ENCODE measurements at regions not wholly inside any gene's neighbourhood (a gene's known extent, or its start where the extent isn't known, plus 50 kb on each side); places are given as distances from the start of the nearest gene placed in this dataset.
A peak's percentile ranks its signal among the peaks of the same experiment; 100 is the strongest.

DNA sequence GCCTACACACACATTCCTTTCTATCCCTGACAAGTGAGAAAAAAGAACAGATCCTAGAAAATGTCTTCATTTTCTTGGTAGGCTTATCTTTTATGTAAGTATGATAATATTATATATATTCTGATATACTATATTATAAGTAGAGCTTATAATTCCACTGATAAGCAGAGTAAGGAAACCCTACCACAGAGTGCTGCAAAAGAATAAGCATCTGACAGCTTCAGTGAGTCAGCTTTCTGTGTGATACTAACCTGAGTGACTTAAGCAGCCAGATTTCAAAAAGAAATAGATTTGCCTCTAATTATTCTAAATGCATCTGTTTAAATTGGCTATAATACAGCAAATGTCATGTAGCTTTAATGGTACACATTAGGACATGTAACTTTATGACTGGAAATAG, 656.0 kb downstream of the MCTP2 start:
- Histone ChIP-seq H3K27me3 (ENCODE audit: control insufficient read depth, insufficient read depth, low read length) (no peaks in the 10 kb centered on the region), H3K36me3 (ENCODE audit: control insufficient read depth, insufficient read depth, low read length) (no peaks in the 10 kb centered on the region), H3K4me3 (ENCODE audit: low read depth, low read length) (no peak overlapping the region)
- DNase-seq (ENCODE audit: low read depth) (peak; percentile 53), FAIRE-seq (no peak)
- TF ChIP-seq CTCF (IDR thresholded peaks at IDR 0.05; ENCODE audit: insufficient read depth, low read length, severe bottlenecking): no peak

- no peaks in the 10 kb centered on the region for H3K27me3 ChIP-seq (ENCODE audit: control insufficient read depth, insufficient read depth, low read length)
- no peak for FAIRE-seq
- TF ChIP-seq CTCF (IDR thresholded peaks at IDR 0.05; ENCODE audit: insufficient read depth, low read length, severe bottlenecking): no peak
- DNase-seq (ENCODE audit: low read depth): no peak
- H3K4me3 ChIP-seq (ENCODE audit: low read depth, low read length): no peak overlapping the region
- no peaks in the 10 kb centered on the region for H3K36me3 ChIP-seq (ENCODE audit: control insufficient read depth, insufficient read depth, low read length)
These were observed 657.8 kb downstream of the MCTP2 start for GRCh38 chr15:94889153-94889552.

GRCh38 chr15:94893091-94893490, 661.7 kb downstream of the MCTP2 start:
- TF ChIP-seq CTCF (IDR thresholded peaks at IDR 0.05; ENCODE audit: insufficient read depth, low read length, severe bottlenecking): no peak
- H3K4me3 ChIP-seq (ENCODE audit: low read depth, low read length): no peak overlapping the region
- H3K27me3 ChIP-seq (ENCODE audit: control insufficient read depth, insufficient read depth, low read length): no peaks in the 10 kb centered on the region
- DNase-seq (ENCODE audit: low read depth): no peak
- no peak for FAIRE-seq
- no peaks in the 10 kb centered on the region for H3K36me3 ChIP-seq (ENCODE audit: control insufficient read depth, insufficient read depth, low read length)

DNA sequence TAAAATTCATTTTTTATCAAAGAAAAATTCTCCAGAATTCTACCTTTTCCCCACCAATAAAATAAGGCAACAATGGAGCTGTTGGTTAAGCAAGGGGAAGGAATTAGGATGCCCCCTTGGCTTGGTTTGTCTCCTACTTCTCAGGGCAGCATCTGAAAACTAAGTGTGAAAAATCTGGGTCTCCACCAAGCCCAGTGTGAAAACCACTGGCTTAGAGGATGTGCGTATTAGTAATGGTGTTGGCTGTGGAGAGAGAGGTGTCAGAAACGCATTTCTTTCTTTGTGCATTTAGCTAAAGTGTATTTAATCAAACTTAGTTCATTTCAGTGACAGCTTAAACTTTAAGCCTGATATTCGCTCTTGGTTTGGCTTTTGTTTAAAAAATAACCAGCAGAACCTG, 662.7 kb downstream of the MCTP2 start:
- no peak for TF ChIP-seq CTCF (IDR thresholded peaks at IDR 0.05; ENCODE audit: insufficient read depth, low read length, severe bottlenecking)
- no peak overlapping the region for H3K4me3 ChIP-seq (ENCODE audit: low read depth, low read length)
- no peak for DNase-seq (ENCODE audit: low read depth)
- H3K27me3 ChIP-seq (ENCODE audit: control insufficient read depth, insufficient read depth, low read length): no peaks in the 10 kb centered on the region
- no peaks in the 10 kb centered on the region for H3K36me3 ChIP-seq (ENCODE audit: control insufficient read depth, insufficient read depth, low read length)
- FAIRE-seq: no peak

- DNase-seq (ENCODE audit: low read depth): peak; percentile 67
- no peak for FAIRE-seq
- TF ChIP-seq CTCF (IDR thresholded peaks at IDR 0.05; ENCODE audit: insufficient read depth, low read length, severe bottlenecking): no peak
- H3K4me3 ChIP-seq (ENCODE audit: low read depth, low read length): no peak overlapping the region
- H3K36me3 ChIP-seq (ENCODE audit: control insufficient read depth, insufficient read depth, low read length): no peaks in the 10 kb centered on the region
- no peaks in the 10 kb centered on the region for H3K27me3 ChIP-seq (ENCODE audit: control insufficient read depth, insufficient read depth, low read length)
These were observed 678.1 kb downstream of the MCTP2 start for GRCh38 chr15:94909510-94909909.

GRCh38 chr15:94910166-94910565, 678.8 kb downstream of the MCTP2 start:
- no peaks in the 10 kb centered on the region for H3K27me3 ChIP-seq (ENCODE audit: control insufficient read depth, insufficient read depth, low read length)
- H3K4me3 ChIP-seq (ENCODE audit: low read depth, low read length): no peak overlapping the region
- no peak for TF ChIP-seq CTCF (IDR thresholded peaks at IDR 0.05; ENCODE audit: insufficient read depth, low read length, severe bottlenecking)
- DNase-seq (ENCODE audit: low read depth) (peak; percentile 75), FAIRE-seq (no peak)
- H3K36me3 ChIP-seq (ENCODE audit: control insufficient read depth, insufficient read depth, low read length): no peaks in the 10 kb centered on the region
